HG03103 (cell line): ENCODE measurements at regions not wholly inside any gene's neighbourhood (a gene's known extent, or its start where the extent isn't known, plus 50 kb on each side); places are given as distances from the start of the nearest gene placed in this dataset.

ENCODE experiments used
- ATAC-seq: cut with Tn5 transposase; IDR thresholded peaks from one replicate; pipeline ENCODE4 v1.9.1; 2021; ENCODE audit warnings: low read depth; ENCODE audit not compliant: unreplicated experiment

DNA sequence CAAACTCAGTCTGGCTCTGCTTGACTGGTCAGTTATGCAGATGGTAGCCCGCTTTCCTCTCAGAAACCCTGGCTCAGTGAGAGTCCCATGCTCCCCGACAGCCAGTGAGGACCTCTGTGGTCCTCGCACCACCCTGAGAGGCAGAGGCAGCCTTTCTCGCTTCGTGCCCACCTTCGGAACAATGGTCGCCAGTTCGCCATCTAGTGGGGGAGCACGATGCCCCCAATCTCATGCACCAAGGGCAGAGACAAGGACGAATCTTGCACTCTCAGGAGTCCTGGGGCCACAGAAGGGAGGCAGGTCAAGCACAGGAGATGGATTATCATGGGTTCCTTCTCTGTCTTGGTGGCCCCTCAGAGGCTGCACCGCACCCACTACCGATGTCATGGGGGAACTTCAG is 75.2 kb downstream of the RHCG start:
- ATAC-seq = no peak

GRCh38 chr15:89419370-89419984 is 76.9 kb downstream of the RHCG start:
- no peak for ATAC-seq

- no peak for ATAC-seq
Observed at GRCh38 chr15:89417206-89417725, 79.1 kb downstream of the RHCG start.

DNA sequence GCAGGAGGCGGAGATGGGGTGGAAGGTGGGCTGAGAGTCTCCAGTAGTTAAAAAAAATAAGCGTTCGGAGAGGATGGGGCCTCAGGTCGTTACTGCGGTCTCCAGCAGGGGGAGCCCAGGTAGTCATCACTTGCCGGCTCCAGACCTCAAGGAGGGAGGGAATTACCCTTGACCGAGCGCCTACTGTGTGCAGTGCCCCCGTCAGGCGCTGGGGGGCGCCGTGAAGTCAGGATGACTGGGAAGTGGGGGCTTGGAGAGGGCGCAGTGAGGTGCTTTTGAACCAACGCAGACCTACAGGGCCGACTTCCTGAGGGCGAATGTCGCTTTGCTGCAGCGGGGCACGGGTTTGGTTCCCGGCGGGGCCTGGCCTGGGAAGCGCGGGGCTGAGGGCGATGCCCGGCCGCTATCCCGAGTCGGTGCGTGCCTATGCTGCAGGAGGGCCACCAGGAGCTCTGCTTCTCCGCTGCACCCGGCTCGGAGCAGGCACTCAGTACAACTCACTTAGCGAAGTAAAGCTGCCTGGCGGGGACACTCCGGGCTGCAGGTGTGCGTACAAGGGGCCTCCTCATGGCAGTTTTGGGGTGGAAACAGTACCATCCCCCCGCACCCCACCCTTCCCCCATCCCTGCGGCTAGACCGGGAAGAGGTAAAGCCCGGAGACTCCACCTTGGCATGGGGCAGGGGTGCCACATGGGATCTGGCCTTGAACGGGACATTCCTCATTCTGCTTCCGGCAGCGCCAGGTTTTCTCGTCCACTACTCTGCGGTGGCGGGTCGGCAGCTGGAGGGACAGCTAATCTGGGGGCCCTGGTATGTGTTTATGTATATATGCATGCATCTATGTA is 79.8 kb downstream of the RHCG start:
- no peak for ATAC-seq

- no peak for ATAC-seq
Observed at GRCh38 chr15:89414571-89414970, 79.9 kb upstream of the POLG start.

- ATAC-seq = no peak
Observed at GRCh38 chr15:89413877-89414276, 79.3 kb upstream of the POLG start.

GRCh38 chr15:89412905-89413411 is 78.3 kb upstream of the POLG start:
- ATAC-seq = no peak

GRCh38 chr15:89410039-89410435 is 75.4 kb upstream of the POLG start:
- no peak for ATAC-seq

DNA sequence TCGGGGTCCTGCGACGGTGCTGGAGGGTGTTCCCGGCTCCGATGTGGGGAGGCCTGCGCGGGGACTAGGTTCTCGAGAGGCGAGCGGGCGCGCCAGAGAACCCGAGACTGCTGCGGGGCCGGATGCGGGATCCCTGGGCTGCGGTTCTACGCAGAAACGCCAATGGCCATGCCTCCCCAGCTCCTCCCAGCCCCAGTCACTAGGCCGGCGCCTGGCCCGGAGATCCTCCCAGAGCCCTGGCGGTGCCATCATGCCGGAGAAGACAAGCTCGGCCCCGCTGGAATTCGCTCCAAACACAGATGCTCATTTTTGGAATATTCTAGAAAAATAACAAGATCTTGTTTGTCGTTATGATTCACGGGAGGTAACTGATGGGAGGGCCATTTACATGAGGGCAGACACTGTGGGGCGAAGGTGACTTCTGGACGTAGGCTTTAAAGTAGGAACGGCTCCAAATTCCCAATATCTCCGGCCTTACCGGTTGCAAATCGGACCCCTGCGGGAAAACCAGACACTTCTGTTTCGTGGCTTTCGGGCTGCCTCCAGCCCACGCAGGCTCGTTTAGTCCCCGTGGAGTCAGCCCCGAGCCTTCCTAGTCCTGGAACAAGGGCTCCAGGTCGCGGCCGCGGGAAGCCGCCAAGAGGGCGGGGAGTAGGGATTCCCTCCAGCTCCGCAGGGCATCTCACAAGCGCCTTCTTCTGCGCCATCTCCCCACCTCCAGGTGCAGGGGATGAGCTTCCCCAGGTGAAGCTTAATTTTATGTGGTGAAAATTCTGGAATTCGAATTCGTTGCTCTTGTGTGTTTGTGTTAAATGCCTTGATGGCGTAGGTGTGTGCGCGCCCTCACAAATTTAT is 74.8 kb upstream of the POLG start:
- ATAC-seq = no peak

- no peak for ATAC-seq
Observed at GRCh38 chr15:89408372-89409183, 74.0 kb upstream of the POLG start.

- no peak for ATAC-seq
Observed at GRCh38 chr15:89406940-89407607, 72.5 kb upstream of the POLG start.

DNA sequence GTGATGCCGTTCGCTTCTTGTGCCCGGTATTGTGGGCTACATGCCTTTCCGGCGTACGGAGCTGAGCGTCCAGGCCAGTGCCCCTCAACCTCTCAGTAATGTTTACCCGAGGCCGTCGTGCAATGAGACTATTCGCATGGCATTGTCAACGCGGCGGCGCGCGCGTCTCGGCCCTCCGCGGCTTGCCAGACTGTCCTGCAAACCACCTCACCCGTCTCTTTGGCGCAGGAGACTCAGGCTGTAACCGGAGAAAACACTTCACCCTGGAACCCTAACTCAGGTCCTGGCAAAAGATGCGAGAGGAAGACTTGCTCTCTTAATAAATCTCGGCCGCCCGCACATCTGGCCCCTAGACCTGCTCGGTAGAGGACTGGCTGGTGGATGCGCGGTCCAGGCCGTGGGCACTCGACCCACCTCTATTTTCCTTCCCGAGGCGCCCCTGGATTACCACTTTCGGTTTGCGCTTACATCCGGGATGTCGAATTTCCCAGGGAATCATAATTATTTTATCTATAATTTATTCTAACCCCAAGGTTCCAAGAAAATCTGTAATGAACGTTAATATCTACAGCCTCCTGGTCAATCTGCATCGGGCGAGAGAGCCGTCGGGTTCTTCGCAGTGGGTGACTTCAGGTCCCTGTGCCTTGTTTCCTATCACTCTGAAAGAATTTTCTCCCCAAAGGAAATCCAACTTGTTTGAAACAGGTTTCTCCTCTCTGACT is 71.8 kb upstream of the POLG start:
- no peak for ATAC-seq

- no peak for ATAC-seq
Observed at GRCh38 chr15:89405494-89405893, 70.9 kb upstream of the POLG start.

GRCh38 chr15:89404023-89404422 is 69.4 kb upstream of the POLG start:
- no peak for ATAC-seq

DNA sequence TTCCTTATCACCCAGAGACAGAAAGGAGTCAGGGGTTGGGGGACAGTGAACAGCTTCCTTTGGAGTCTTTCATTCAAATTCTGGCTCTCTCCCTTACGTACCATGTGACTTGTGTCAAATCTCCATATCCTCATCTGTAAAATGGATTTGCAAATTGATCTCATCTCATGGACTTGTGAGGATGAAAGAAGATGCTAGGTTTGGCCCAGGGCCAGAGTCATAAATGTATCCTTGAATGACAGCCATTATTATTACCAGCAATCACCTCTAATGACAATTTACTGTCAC is 67.8 kb upstream of the POLG start:
- no peak for ATAC-seq

GRCh38 chr15:89401631-89402517 is 67.2 kb upstream of the POLG start:
- ATAC-seq = no peak

DNA sequence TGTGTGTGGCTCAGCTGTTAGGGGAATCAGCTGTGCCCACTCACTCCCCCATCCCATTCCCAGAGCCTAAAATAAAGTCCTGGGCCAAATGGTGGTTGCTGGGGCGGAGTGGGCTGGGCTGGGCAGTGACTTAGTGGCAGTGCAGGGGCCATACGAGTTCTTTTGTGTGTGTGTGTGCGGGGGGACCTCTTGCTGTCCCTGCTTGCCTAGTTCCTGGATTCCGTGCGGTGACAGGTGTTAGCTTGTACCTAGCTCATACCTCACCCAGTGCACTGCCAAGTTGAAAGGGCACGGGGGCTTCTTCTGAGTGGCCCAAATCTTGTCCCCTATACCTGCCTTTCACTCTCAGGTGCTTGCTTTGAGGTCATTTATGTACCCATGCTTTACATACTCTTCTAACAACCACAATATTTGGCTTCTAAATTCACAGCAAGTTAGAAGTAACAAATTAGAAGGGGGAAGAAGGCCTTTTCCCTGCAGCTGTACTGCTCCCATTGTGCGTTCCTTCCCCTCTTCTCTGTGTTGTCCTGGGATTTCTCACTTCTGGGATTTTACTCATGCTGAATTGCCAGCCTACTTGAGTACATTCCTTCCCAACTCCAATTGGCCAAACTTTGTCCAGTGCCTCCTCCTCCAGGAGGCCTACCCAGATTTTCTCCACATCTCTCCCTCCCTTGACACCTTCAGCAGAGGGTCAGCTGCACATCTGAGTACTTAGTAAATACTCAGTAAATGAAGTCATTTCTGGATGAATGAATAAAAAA is 66.3 kb upstream of the POLG start:
- no peak for ATAC-seq
